ENCODE measurements at regions not wholly inside any gene's neighbourhood (a gene's known extent, or its start where the extent isn't known, plus 50 kb on each side); places are given as distances from the start of the nearest gene placed in this dataset.
"Not testable (repeated sequence)": the region's sequence is repeated elsewhere in the genome, so short reads cannot be mapped to it uniquely, and the experiment has no call there.

GRCh38 chr9:135343837-135344522, 135.6 kb upstream of the PPP1R26 start:
- DNase-seq, result peak; percentile 68

DNA sequence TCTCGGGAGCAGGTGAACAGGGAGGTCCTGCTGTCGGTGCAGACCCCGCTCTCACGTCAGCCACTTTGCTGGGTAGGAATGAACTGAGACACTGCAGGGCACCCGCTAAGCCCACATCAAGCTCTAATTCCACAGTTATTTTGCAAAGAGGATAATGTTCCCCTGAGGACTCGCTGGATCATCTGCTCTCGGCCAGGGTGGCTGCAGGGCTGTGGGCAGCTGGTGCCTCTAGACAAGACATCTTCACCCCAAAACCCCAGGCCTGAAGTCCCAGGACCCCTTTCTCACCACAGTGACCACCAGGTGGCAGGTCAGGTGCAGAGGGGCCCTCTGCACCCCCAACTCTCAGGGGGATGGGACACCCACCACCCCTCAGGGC, 135.1 kb upstream of the PPP1R26 start:
- no peak for DNase-seq

DNA sequence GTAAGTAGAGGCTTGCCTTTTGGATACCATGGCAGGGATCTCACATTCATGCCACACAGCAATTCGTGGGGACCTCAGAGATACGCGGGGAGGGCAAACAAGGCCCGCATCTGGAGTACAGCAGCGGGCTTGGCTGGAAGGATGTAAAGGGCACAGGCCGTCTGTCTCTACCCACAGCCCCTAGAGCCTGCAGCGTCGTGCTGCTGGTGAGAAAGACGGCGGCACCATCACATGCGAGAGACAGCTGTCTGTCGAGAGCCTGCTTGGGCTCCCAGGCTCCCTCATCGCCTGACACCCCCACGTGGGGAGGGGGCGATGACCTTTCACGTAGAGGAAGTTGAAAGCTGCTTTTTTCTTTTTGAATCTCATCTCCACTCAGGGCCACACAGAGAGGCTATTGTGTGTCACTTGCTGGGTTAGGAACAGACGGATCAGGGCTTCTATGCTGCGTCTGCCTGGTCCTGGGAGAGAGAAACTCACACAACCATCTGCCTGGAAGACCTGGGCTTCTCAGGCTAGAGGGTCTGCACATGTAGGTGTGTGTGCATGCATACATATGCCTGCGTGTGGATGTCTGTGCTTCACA, 134.6 kb upstream of the PPP1R26 start:
- no peak for DNase-seq

DNA sequence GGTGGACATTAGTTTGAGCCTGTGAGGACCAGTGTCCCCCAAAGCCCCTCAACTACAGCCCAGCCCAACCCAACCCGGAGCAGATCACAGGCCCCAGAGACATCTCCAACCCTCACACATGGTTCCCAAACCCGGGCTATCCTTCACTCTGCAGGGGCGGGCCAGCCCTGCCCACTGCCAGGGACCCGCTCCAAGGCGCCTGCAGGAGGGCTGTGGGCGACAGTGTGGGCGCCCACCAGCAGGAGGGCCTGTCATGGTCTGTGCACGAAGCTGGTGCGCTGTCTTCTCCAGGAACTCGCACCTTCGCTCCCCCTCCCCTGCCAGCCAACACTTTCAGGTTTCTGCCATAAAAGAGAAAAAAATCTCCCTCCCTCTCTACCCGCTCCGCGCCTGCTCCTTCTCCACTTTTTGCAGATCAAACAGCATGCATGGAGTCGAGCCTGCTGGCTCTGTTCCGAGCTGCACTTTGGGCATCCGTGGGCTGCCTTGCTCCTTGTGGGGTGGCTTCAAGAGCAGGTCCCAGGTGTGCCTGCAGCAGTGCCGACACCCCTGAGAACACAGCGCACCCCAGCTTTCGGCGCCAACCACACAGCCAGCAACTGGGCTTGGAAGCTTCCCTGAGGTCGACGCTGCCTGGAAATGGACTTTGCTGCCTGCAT, 133.7 kb upstream of the PPP1R26 start:
- DNase-seq, result no peak

- no peak for DNase-seq
These were observed 133.0 kb upstream of the PPP1R26 start for GRCh38 chr9:135346438-135347050.

DNA sequence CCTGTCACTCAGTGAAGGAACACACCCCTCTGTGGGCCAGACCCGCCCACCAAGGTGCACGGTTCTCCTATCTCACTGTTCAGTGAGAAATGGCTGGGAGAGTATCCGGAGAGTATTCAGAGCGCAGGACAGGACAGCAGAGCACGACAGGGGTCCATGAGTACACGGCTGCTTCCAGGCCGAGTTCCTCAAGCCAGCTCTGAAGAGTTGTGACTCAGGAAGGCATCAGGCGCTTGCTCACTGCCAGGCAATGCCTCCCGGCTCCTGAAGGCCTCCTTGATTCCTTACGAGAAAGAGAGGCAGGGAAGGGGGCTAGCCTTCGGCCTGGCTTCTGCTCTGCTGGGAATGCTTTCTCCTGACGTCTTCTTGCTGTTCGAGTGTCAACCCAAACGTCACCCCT, 132.1 kb upstream of the PPP1R26 start:
- DNase-seq, result no peak

DNA sequence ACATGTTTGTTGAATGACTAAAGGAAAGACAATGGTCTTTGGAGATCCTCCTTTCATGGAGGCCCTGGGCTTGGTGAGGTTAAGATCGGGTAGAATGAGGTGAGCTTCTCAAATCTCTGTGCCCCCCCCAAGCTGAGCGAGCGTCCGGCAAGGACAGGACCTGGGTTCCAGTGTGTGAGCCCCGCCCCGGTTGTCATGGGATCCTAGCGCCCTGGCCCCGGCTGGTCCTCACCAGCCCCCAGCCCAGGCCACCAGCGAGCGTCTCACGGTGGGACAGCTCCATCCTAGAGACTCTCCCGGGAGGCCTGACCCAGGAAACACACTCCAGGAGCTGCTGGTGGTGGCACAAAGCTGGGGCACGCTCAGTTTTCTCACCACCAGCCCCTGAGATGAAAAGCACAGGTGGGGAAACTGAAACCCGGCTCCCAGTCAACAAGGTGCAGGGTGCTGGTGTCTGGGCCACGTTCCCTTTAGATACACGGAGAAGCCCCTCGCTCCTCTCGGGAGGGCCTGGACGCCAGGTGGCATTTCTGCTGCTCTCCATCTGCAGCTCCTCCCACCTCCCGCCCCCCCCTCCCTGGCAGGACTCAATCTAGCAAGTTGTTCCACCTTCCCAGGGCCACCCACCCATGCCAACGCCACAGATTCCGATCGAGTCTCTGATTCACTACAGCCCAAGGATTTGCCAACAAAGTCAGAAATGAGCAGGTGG, 131.3 kb upstream of the PPP1R26 start:
- DNase-seq, result no peak

DNA sequence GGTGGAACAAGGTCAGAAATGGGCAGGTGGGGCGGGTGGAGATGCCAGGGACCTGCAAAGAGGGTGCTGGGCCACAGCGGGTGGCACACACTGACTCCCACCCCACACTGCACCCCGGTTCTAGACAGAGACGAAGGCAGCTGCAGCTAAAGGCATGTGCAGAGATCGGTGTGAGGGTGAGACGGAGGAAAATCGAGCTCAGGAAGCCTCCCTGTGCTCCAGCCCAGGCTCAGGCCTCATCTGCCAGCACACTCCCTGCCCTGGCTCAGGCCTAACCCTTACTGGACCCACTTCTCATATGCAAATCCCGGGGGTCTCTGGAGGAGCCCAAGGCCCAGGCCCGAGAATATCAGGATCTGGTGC, 130.8 kb upstream of the PPP1R26 start:
- no peak for DNase-seq

DNA sequence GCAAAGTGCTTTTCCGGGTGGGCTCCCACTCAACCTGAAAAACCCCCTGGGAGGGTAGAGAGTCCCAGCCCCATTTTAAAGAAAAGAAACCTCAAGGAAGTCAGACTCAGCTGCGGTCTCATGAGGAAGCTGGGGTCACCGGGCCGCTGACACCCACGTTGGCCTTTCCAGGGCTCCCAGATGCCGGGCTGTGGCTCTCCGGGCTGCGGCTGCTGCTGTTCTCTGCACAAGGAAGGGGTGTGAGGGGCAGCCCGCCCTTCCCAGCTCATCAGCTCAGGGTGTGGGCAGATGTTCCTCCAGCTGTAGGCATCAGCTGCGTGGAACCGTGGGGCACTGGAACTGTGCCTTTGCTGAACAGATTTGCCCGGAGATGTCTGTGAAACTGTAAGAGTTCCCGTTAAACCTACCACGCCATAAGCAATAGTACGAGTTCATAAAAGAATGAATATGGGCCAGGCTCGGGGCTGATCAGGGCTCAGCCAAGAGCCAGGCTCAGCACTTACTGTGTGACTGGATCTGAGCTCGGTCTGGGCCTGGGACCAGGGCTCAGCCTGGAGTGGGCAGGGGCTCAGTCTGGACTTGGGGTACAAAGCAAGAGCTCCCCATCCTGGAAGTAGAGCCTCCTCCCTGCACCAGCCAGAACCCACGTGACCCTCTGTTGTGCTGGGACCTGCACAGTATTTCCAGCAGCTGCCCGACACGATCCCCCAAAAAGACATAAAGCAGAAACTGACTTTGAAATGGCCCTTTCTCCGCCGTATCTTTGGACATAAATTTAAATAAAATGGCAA, 130.2 kb upstream of the PPP1R26 start:
- no peak for DNase-seq

- no peak for DNase-seq
These were observed 129.6 kb upstream of the PPP1R26 start for GRCh38 chr9:135350003-135350315.

- DNase-seq, result no peak
These were observed 125.6 kb upstream of the PPP1R26 start for GRCh38 chr9:135353935-135354334.

DNA sequence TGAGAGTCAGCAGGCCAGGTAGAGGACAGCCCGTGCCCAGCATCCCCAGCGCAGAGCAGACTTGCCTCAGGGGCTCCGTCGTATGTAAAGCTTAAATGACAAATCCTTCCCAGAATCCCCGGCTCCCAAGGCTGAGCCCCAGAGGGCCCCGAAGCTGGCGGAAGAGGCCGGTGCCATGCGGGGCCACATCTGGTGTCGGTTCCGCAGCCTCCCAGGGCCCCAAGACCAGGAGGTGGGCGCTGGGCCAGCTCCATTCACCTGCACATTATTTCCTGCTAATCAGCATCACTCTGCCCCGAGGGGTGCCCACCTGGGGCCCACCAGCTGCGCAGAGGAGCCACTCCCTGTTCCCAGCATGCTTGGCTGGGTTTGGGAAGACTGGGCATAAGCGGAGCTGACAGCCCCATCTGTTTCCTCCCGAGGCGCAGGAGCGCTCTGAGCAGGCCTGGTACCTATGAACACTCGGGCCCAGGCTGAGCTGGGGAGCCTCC, 124.0 kb upstream of the PPP1R26 start:
- DNase-seq, result no peak

DNA sequence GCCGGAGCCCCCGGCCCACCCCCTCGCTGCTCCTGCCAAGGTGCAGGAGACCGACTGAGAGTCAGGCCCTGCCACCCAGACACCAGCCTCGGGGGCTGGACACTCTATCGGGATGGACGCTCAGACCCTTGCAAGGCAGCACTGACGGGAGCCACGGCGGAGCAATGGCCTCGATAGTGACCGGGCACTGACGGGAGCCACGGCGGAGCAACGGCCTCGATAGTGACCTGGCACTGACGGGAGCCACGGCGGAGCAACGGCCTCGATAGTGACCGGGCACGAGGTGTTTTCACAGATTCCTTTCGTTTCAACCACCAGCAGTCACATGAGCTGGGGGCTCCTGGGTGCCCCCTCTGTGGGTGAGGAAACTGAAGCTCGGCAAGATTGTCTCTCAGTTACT, 123.6 kb upstream of the PPP1R26 start:
- DNase-seq, result no peak

DNA sequence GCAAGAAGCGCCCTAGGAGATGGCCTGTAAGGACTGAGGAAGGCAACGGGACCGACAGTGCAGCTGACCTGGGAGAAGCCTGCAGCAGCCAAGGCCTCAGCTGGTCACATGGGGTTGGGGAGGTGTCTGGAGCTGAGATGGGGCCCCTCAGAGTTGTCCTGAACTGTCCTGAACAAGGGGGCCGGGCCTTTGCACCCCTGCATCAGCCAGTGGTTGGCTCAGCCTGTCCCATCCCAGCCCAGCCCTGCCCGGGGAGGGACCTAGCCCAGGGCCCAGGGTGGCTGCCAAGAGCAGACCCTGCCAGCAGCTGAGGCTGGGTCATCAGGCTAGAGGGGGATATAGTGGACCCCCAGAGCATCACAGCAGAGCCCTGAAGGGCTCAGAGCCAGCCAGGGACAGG, 122.8 kb upstream of the PPP1R26 start:
- DNase-seq, result no peak

- DNase-seq, result no peak
These were observed 121.6 kb upstream of the PPP1R26 start for GRCh38 chr9:135357863-135358551.

- DNase-seq, result no peak
These were observed 121.0 kb upstream of the PPP1R26 start for GRCh38 chr9:135358552-135358940.

- DNase-seq, result peak; percentile 13
These were observed 119.8 kb upstream of the PPP1R26 start for GRCh38 chr9:135359764-135360163.

- no peak for DNase-seq
These were observed 119.0 kb upstream of the PPP1R26 start for GRCh38 chr9:135360617-135361016.

DNA sequence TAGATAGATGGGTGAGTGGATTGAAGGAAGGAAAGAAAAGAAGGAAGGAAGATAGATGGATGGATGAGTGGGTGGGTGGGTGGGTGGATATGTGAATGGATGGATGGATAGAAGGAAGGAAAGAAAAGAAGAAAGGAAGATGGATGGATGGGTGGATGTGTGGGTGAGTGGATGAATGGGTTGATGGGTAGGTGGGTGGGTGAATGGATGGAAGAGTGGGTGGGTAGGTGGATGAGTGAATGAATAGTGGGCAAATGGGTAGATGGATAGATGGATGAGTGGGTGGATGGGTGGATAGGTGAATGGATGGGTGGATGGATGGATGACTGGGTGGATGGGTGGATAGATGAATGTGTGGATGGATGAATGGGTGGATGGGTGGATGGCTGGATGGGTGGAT, 117.9 kb upstream of the PPP1R26 start:
- DNase-seq, result not testable (repeated sequence)

DNA sequence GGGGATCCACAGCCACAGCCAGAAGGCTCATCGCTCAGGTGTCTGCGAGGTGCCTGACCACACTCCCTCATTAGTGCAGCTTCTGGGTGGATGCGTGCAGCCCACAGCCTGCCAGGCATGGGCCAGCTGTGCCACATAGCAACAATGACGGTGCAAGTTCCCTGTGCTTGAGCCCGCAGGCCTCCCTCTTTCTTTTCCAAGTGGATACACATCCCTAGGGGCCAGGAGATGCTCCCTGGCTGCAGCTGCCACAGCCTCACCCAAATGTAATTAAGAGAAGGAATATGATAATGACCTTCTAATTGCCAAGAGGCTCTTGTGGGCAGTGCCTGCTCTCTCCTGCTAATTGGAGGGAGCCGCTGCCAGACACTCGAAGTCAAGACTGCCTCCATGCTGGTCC, 116.0 kb upstream of the PPP1R26 start:
- DNase-seq, result no peak

GRCh38 chr9:135365013-135365768, 114.4 kb upstream of the PPP1R26 start:
- DNase-seq, result no peak

Data from activated CD4-positive, alpha-beta T cell treated with anti-CD3 and anti-CD28 coated beads, Interleukin-2, Interleukin-6, amounts not matched to agents 100 ng/mL and 50 ng/mL, durations not matched to agents 16 hours and 8 hours (primary cell).